GM12878 (cell line): ENCODE measurements at regions not wholly inside any gene's neighbourhood (a gene's known extent, or its start where the extent isn't known, plus 50 kb on each side); places are given as distances from the start of the nearest gene placed in this dataset.

Experiments used
- ATAC-seq: fragments of 200-7000 bp; cut with Tn5 transposase; 3 replicates; pipeline ENCODE4 v1.9.1; 2020; ENCODE audit warnings: mild to moderate bottlenecking, moderate library complexity
- BruUV-seq: library from RNA; stranded (reverse); fragments of 400-500 nt; replicated peaks from 2 replicates; lab custom pipeline; 2021; lab: Mats Ljungman, UMichigan
- CTCF ChIA-PET: fragments of 300-600 bp; sonication (Branson Sonifier 250); formaldehyde crosslinking; extraction: SDS; loops from one replicate; lab custom pipeline; 2021; ENCODE audit warnings: inconsistent platforms; lab: Yijun Ruan, JAX
- POLR2A ChIA-PET: fragments of 350-600 bp; formaldehyde crosslinking; extraction: SDS; loops from one replicate; lab custom pipeline; 2021; ENCODE audit warnings: inconsistent platforms; lab: Charles Lee
- RAD21 ChIA-PET: fragments of 300-600 bp; sonication (Branson Sonifier 250); formaldehyde crosslinking; loops from one replicate; lab custom pipeline; 2023; ENCODE audit warnings: antibody characterized with exemption; ENCODE audit not compliant: unreplicated experiment; lab: Charles Lee
- SMC1A ChIA-PET: fragments of 300-600 bp; sonication (Branson Sonifier 250); formaldehyde crosslinking; loops from one replicate; lab custom pipeline; 2023; ENCODE audit not compliant: unreplicated experiment, uncharacterized antibody; lab: Charles Lee
- DNase-seq: peaks from one replicate; pipeline ENCODE4 v3.0.0-alpha.2; 2011; ENCODE audit warnings: low read depth, low spot score
- FAIRE-seq: peaks from 3 replicates; lab custom pipeline; 2011; peaks lifted over from hg19 to GRCh38; lab: Jason Lieb, UNC
- H2AFZ ChIP-seq: 2 replicates; pipeline ENCODE4 v1.6.0; 2011; ENCODE audit warnings: low read depth, low read length, control low read depth; ENCODE audit not compliant: control insufficient read depth
- H3K27ac ChIP-seq: 2 replicates; pipeline ENCODE4 v1.5.1; 2011; ENCODE audit warnings: control low read depth; ENCODE audit not compliant: control insufficient read depth, insufficient read depth
- H3K27me3 ChIP-seq, 2 experiments: replicated peaks in 1 of 2; 2 replicates each; pipeline versions ENCODE4 v1.6.0 to v1.6.1; 2011; ENCODE audit warnings: low read length in 1 of 2; ENCODE audit not compliant: control insufficient read depth in 2 of 2, insufficient read depth in 2 of 2
- H3K36me3 ChIP-seq, 2 experiments: 2 replicates each; pipeline ENCODE4 v1.5.1; 2011; ENCODE audit warnings: low read length in 1 of 2; ENCODE audit not compliant: control insufficient read depth in 2 of 2, insufficient read depth in 2 of 2
- H3K4me1 ChIP-seq: 2 replicates; pipeline ENCODE4 v1.6.1; 2011; ENCODE audit warnings: mild to moderate bottlenecking, low read length, moderate library complexity, mixed read lengths; ENCODE audit not compliant: control insufficient read depth, insufficient read depth
- H3K4me2 ChIP-seq: 2 replicates; pipeline ENCODE4 v1.6.0; 2011; ENCODE audit warnings: control low read depth; ENCODE audit not compliant: control insufficient read depth, insufficient read depth
- H3K4me3 ChIP-seq: fragments of 200-600 bp; sonication (generic); 2 replicates; pipeline ENCODE4 v1.5.1; 2016
- H3K79me2 ChIP-seq: 2 replicates; pipeline ENCODE4 v1.6.0; 2011; ENCODE audit warnings: low read length; ENCODE audit not compliant: control insufficient read depth, insufficient read depth
- H3K9ac ChIP-seq: 2 replicates; pipeline ENCODE4 v1.8.0; 2011; ENCODE audit warnings: low read length, control low read depth, mixed read lengths; ENCODE audit not compliant: control insufficient read depth, insufficient read depth
- H3K9me3 ChIP-seq: replicated peaks from 3 replicates; pipeline ENCODE4 v1.5.1; 2011; ENCODE audit warnings: mild to moderate bottlenecking, low read length; ENCODE audit not compliant: control insufficient read depth, insufficient read depth
- H4K20me1 ChIP-seq: 2 replicates; pipeline ENCODE4 v1.6.0; 2011; ENCODE audit not compliant: control insufficient read depth, insufficient read depth
- CBFB ChIP-seq: IDR thresholded peaks from 2 replicates; pipeline ENCODE4 v1.6.1; 2016; ENCODE audit warnings: antibody characterized with exemption, low read depth
- CHD2 ChIP-seq: IDR thresholded peaks from 2 replicates; pipeline ENCODE4 v1.6.1; 2011; ENCODE audit warnings: low read depth, low read length, improper control_type of control experiment, borderline replicate concordance
- CREB1 ChIP-seq: IDR thresholded peaks from 2 replicates; pipeline ENCODE4 v1.6.1; 2012; ENCODE audit warnings: low read depth, mild to moderate bottlenecking, inconsistent platforms
- JUNB ChIP-seq: IDR thresholded peaks from 2 replicates; pipeline ENCODE4 v1.6.1; 2016; ENCODE audit warnings: antibody characterized with exemption, mild to moderate bottlenecking
- NBN ChIP-seq: fragments of 450-650 bp; IDR thresholded peaks from 2 replicates; pipeline ENCODE4 v1.6.1; 2016
- NR2C2 ChIP-seq: IDR thresholded peaks from 2 replicates; pipeline ENCODE4 v1.6.1; 2011; ENCODE audit warnings: borderline replicate concordance, low read depth; ENCODE audit not compliant: control insufficient read depth, insufficient read length
- PAX5 ChIP-seq: IDR thresholded peaks from 2 replicates; pipeline ENCODE4 v1.6.1; 2011; ENCODE audit warnings: low read depth, low read length, borderline replicate concordance
- PML ChIP-seq: IDR thresholded peaks from 2 replicates; pipeline ENCODE4 v1.6.1; 2012; ENCODE audit warnings: low read length, inconsistent platforms
- TCF7 ChIP-seq: IDR thresholded peaks from 2 replicates; pipeline ENCODE4 v1.6.1; 2014; ENCODE audit warnings: antibody characterized with exemption, borderline replicate concordance
- WRNIP1 ChIP-seq: IDR thresholded peaks from 2 replicates; pipeline ENCODE4 v1.6.1; 2011; ENCODE audit warnings: low read depth, low read length, improper control_type of control experiment, borderline replicate concordance
- ZZZ3 ChIP-seq: IDR thresholded peaks from 2 replicates; pipeline ENCODE4 v1.6.1; 2011; ENCODE audit warnings: low read depth; ENCODE audit not compliant: control insufficient read depth, insufficient read length
- WGBS: methylation state at CpG from one replicate; pipeline ENCODE4 v1.1.6; 2016; ENCODE audit warnings: low lambda C conversion rate; ENCODE audit not compliant: insufficient replicate concordance, insufficient coverage; ENCODE audit errors: missing lambda C conversion rate; 5-methylcytosine and 5-hydroxymethylcytosine counted together
- in situ Hi-C: fragments of 300-500 bp; cut with MboI; formaldehyde crosslinking; loops from 9 replicates; pipeline ENCODE4 v1.14.3; 2018; ENCODE audit warnings: mixed read lengths
- intact Hi-C: fragments of 100-400 bp; cut with micrococcal nuclease; formaldehyde crosslinking; loops from one replicate; pipeline ENCODE4 v1.14.2; 2022; ENCODE audit not compliant: unreplicated experiment
- TF ChIP-seq, protein P1 (sequence below): IDR thresholded peaks from 2 replicates; pipeline ENCODE4 v1.6.1; 2012; ENCODE audit warnings: low read length, inconsistent platforms
- TF ChIP-seq, protein P2 (sequence below): fragments of 450-650 bp; IDR thresholded peaks from 2 replicates; pipeline ENCODE4 v1.6.1; 2014; ENCODE audit warnings: mild to moderate bottlenecking

DNA sequence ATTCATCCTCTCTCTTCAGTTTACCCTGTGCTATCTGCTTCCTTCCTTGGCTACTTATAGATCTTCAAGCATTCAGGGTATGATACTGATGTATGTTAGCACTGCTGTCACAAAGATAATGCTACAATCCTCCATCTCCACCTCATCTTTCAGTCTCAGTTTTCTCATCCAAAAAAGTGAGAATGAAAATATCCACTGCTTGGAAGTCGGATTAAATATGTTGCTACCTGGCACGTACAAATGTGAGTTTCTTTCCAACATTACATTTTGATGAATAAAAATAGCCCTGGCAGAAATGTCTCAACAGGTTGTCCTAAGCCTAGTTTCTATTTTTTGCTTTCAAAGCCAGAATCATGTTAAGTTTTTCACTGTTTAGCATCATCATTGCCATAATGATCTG lies 149.9 kb downstream of the PTPN11 start:
- 0% methylated on average over 2 of the region's 2 CpGs for WGBS
- intact Hi-C loops (no loop called here), in situ Hi-C loops (no loop called here)
- ChIA-PET SMC1A (no interaction called here), POLR2A (no interaction called here), RAD21 (no interaction called here), CTCF (no interaction called here)
- FAIRE-seq (no peak), DNase-seq (no peak), ATAC-seq (no peak)
- TF ChIP-seq, protein P1, sequence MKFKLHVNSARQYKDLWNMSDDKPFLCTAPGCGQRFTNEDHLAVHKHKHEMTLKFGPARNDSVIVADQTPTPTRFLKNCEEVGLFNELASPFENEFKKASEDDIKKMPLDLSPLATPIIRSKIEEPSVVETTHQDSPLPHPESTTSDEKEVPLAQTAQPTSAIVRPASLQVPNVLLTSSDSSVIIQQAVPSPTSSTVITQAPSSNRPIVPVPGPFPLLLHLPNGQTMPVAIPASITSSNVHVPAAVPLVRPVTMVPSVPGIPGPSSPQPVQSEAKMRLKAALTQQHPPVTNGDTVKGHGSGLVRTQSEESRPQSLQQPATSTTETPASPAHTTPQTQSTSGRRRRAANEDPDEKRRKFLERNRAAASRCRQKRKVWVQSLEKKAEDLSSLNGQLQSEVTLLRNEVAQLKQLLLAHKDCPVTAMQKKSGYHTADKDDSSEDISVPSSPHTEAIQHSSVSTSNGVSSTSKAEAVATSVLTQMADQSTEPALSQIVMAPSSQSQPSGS: no peak
- H3K9ac ChIP-seq: no peak overlapping the region
- H3K9me3 ChIP-seq: no peaks in the 10 kb centered on the region
- H3K4me3 ChIP-seq: no peak overlapping the region
- H3K79me2 ChIP-seq: no peaks in the 10 kb centered on the region
- H3K36me3 ChIP-seq: no peaks in the 10 kb centered on the region
- H3K27ac ChIP-seq: no peak overlapping the region
- H3K4me1 ChIP-seq: no peaks in the 10 kb centered on the region
- no TSS peak for BruUV-seq
- H3K27me3 ChIP-seq: 0 out of 4 replicates have a peak, but pooled peaks cover 0 to 3% of the 10 kb centered on the region in 2 experiments
- H4K20me1 ChIP-seq: no peaks in the 10 kb centered on the region; the same call in 1 of the 2 replicates
- H3K4me2 ChIP-seq: no peak overlapping the region
- H2AFZ ChIP-seq: no peak overlapping the region

DNA sequence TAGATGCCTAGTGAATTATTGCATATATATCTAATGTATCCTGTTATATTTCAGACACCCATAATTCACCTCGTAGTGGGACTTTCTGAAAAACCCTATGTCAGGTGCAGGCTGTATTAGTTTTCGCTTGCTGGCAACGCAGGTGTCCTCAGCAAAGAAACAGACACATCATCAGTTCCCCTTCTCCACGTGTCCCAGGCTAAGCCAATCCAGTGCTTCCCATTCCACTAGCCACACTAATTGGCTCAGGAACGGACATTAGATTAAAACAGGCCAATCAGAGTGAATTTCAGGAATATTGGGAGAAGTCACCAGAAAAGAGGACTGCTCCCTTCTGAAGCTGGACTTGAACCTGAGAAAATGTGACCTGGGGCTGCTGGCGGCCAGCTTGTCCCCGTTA lies 151.3 kb downstream of the PTPN11 start:
- H3K9me3 ChIP-seq: no peaks in the 10 kb centered on the region
- no peaks in the 10 kb centered on the region; the same call in 1 of the 2 replicates for H4K20me1 ChIP-seq
- BruUV-seq: no TSS peak
- no peak overlapping the region for H2AFZ ChIP-seq
- POLR2A ChIA-PET: interaction anchor here (0.7 kb wide), 1 partner anchor 12 kb away, joined by 3 read pairs; no protein-coding TSS in a partner anchor
- no peaks in the 10 kb centered on the region for H3K4me1 ChIP-seq
- 8% methylated on average over 7 of the region's 7 CpGs for WGBS
- H3K27ac ChIP-seq: no peak overlapping the region
- H3K27me3 ChIP-seq: peaks cover 2 to 3% of the 10 kb centered on the region in 2 experiments; a peak in 2 of 4 replicates
- RAD21 ChIA-PET: no interaction called here
- ATAC-seq: no peak
- no peak for FAIRE-seq
- SMC1A ChIA-PET: no interaction called here
- no peaks in the 10 kb centered on the region for H3K79me2 ChIP-seq
- CTCF ChIA-PET: no interaction called here
- H3K36me3 ChIP-seq: no peaks in the 10 kb centered on the region
- intact Hi-C loops (no loop called here), in situ Hi-C loops (no loop called here)
- H3K4me2 ChIP-seq: no peak overlapping the region
- no peak overlapping the region for H3K9ac ChIP-seq
- TF ChIP-seq CHD2: no peak
- no peak for TF ChIP-seq PAX5
- TF ChIP-seq ZZZ3: no peak
- TF ChIP-seq, protein P2, sequence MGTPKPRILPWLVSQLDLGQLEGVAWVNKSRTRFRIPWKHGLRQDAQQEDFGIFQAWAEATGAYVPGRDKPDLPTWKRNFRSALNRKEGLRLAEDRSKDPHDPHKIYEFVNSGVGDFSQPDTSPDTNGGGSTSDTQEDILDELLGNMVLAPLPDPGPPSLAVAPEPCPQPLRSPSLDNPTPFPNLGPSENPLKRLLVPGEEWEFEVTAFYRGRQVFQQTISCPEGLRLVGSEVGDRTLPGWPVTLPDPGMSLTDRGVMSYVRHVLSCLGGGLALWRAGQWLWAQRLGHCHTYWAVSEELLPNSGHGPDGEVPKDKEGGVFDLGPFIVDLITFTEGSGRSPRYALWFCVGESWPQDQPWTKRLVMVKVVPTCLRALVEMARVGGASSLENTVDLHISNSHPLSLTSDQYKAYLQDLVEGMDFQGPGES: no peak
- no peak for TF ChIP-seq JUNB
- TF ChIP-seq WRNIP1: no peak
- TF ChIP-seq TCF7: no peak
- TF ChIP-seq CREB1: no peak
- no peak for TF ChIP-seq CBFB
- TF ChIP-seq PML: no peak
- no peak for TF ChIP-seq NR2C2
- no peak for TF ChIP-seq NBN
- TF ChIP-seq, protein P1: no peak
- no peak for DNase-seq
- no peak overlapping the region for H3K4me3 ChIP-seq
